GM12892 (cell line): ENCODE measurements at regions not wholly inside any gene's neighbourhood (a gene's known extent, or its start where the extent isn't known, plus 50 kb on each side); places are given as distances from the start of the nearest gene placed in this dataset.

Experiments used
- POLR2A ChIP-seq: IDR thresholded peaks from 2 replicates; pipeline ENCODE4 v1.6.1; 2011; ENCODE audit warnings: low read depth, low read length, control low read depth
- POLR2AphosphoS5 ChIP-seq: IDR thresholded peaks from 2 replicates; pipeline ENCODE4 v1.6.1; 2011; ENCODE audit warnings: low read depth, low read length, control low read depth
- TAF1 ChIP-seq: IDR thresholded peaks from 2 replicates; pipeline ENCODE4 v1.6.1; 2011; ENCODE audit warnings: low read depth, mild to moderate bottlenecking, control low read depth, low read length, borderline replicate concordance

DNA sequence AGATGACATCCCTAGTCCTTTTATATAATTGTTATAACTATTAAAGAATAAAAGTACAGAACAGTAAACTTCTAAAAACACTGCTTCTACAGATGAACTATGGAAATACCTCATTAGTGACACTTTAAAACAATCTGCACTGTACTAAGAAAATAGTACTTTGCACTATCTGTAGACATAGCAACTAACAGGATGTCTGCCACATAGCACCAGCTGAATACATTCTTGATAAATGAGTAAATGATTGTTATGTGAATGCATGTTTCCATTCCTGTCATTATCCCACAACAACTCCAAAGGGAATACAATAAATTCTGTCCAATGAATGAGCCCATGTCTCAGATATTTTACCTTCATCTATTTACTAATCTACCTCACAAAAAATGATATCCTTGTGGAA lies 115.3 kb upstream of the SLC35G4 start:
- TF ChIP-seq POLR2AphosphoS5 (no peak), POLR2A (no peak), TAF1 (no peak)
